GM12878 (cell line): ENCODE measurements at regions not wholly inside any gene's neighbourhood (a gene's known extent, or its start where the extent isn't known, plus 50 kb on each side); places are given as distances from the start of the nearest gene placed in this dataset.
"Not testable (repeated sequence)": the region's sequence is repeated elsewhere in the genome, so short reads cannot be mapped to it uniquely, and the experiment has no call there.

ENCODE experiments used
- ATAC-seq: fragments of 200-7000 bp; cut with Tn5 transposase; 3 replicates; pipeline ENCODE4 v1.9.1; 2020; ENCODE audit warnings: mild to moderate bottlenecking, moderate library complexity
- BruUV-seq: library from RNA; stranded (reverse); fragments of 400-500 nt; replicated peaks from 2 replicates; lab custom pipeline; 2021; lab: Mats Ljungman, UMichigan
- CTCF ChIA-PET: fragments of 300-600 bp; sonication (Branson Sonifier 250); formaldehyde crosslinking; extraction: SDS; loops from one replicate; lab custom pipeline; 2021; ENCODE audit warnings: inconsistent platforms; lab: Yijun Ruan, JAX
- POLR2A ChIA-PET: fragments of 350-600 bp; formaldehyde crosslinking; extraction: SDS; loops from one replicate; lab custom pipeline; 2021; ENCODE audit warnings: inconsistent platforms; lab: Charles Lee
- RAD21 ChIA-PET: fragments of 300-600 bp; sonication (Branson Sonifier 250); formaldehyde crosslinking; loops from one replicate; lab custom pipeline; 2023; ENCODE audit warnings: antibody characterized with exemption; ENCODE audit not compliant: unreplicated experiment; lab: Charles Lee
- SMC1A ChIA-PET: fragments of 300-600 bp; sonication (Branson Sonifier 250); formaldehyde crosslinking; loops from one replicate; lab custom pipeline; 2023; ENCODE audit not compliant: unreplicated experiment, uncharacterized antibody; lab: Charles Lee
- DNase-seq: peaks from one replicate; pipeline ENCODE4 v3.0.0-alpha.2; 2011; ENCODE audit warnings: low read depth, low spot score
- FAIRE-seq: peaks from 3 replicates; lab custom pipeline; 2011; peaks lifted over from hg19 to GRCh38; lab: Jason Lieb, UNC
- H2AFZ ChIP-seq: 2 replicates; pipeline ENCODE4 v1.6.0; 2011; ENCODE audit warnings: low read depth, low read length, control low read depth; ENCODE audit not compliant: control insufficient read depth
- H3K27ac ChIP-seq: 2 replicates; pipeline ENCODE4 v1.5.1; 2011; ENCODE audit warnings: control low read depth; ENCODE audit not compliant: control insufficient read depth, insufficient read depth
- H3K27me3 ChIP-seq, 2 experiments: replicated peaks in 1 of 2; 2 replicates each; pipeline versions ENCODE4 v1.6.0 to v1.6.1; 2011; ENCODE audit warnings: low read length in 1 of 2; ENCODE audit not compliant: control insufficient read depth in 2 of 2, insufficient read depth in 2 of 2
- H3K36me3 ChIP-seq, 2 experiments: 2 replicates each; pipeline ENCODE4 v1.5.1; 2011; ENCODE audit warnings: low read length in 1 of 2; ENCODE audit not compliant: control insufficient read depth in 2 of 2, insufficient read depth in 2 of 2
- H3K4me1 ChIP-seq: 2 replicates; pipeline ENCODE4 v1.6.1; 2011; ENCODE audit warnings: mild to moderate bottlenecking, low read length, moderate library complexity, mixed read lengths; ENCODE audit not compliant: control insufficient read depth, insufficient read depth
- H3K4me2 ChIP-seq: 2 replicates; pipeline ENCODE4 v1.6.0; 2011; ENCODE audit warnings: control low read depth; ENCODE audit not compliant: control insufficient read depth, insufficient read depth
- H3K4me3 ChIP-seq: fragments of 200-600 bp; sonication (generic); 2 replicates; pipeline ENCODE4 v1.5.1; 2016
- H3K79me2 ChIP-seq: 2 replicates; pipeline ENCODE4 v1.6.0; 2011; ENCODE audit warnings: low read length; ENCODE audit not compliant: control insufficient read depth, insufficient read depth
- H3K9ac ChIP-seq: 2 replicates; pipeline ENCODE4 v1.8.0; 2011; ENCODE audit warnings: low read length, control low read depth, mixed read lengths; ENCODE audit not compliant: control insufficient read depth, insufficient read depth
- H3K9me3 ChIP-seq: replicated peaks from 3 replicates; pipeline ENCODE4 v1.5.1; 2011; ENCODE audit warnings: mild to moderate bottlenecking, low read length; ENCODE audit not compliant: control insufficient read depth, insufficient read depth
- H4K20me1 ChIP-seq: 2 replicates; pipeline ENCODE4 v1.6.0; 2011; ENCODE audit not compliant: control insufficient read depth, insufficient read depth
- KLF5 ChIP-seq: fragments of 450-650 bp; IDR thresholded peaks from 2 replicates; pipeline ENCODE4 v1.6.1; 2014; ENCODE audit warnings: mild to moderate bottlenecking; ENCODE audit not compliant: partially characterized antibody
- NFIC ChIP-seq: IDR thresholded peaks from 2 replicates; pipeline ENCODE4 v1.6.1; 2012; ENCODE audit warnings: low read depth, mild to moderate bottlenecking, inconsistent platforms, low read length, moderate library complexity
- NFYB ChIP-seq: IDR thresholded peaks from 2 replicates; pipeline ENCODE4 v1.6.1; 2011; ENCODE audit warnings: low read depth, mild to moderate bottlenecking, low read length, improper control_type of control experiment, moderate library complexity; ENCODE audit not compliant: insufficient read depth
- PAX5 ChIP-seq: IDR thresholded peaks from 2 replicates; pipeline ENCODE4 v1.6.1; 2011; ENCODE audit warnings: low read depth, low read length, borderline replicate concordance
- PAX8 ChIP-seq: fragments of 450-650 bp; IDR thresholded peaks from 2 replicates; pipeline ENCODE4 v1.6.1; 2017; ENCODE audit warnings: mild to moderate bottlenecking, moderate library complexity
- PBX3 ChIP-seq: IDR thresholded peaks from 2 replicates; pipeline ENCODE4 v1.6.1; 2011; ENCODE audit warnings: mild to moderate bottlenecking, low read depth, low read length, moderate library complexity; ENCODE audit not compliant: insufficient replicate concordance
- TCF7 ChIP-seq: IDR thresholded peaks from 2 replicates; pipeline ENCODE4 v1.6.1; 2014; ENCODE audit warnings: antibody characterized with exemption, borderline replicate concordance
- ZBTB40 ChIP-seq: fragments of 450-650 bp; IDR thresholded peaks from 2 replicates; pipeline ENCODE4 v1.6.1; 2016; ENCODE audit warnings: mild to moderate bottlenecking, moderate library complexity, borderline replicate concordance
- ZNF274 ChIP-seq: IDR thresholded peaks from one replicate; pipeline ENCODE4 v1.8.0; 2011; ENCODE audit not compliant: insufficient read length, insufficient read depth
- WGBS: methylation state at CpG from one replicate; pipeline ENCODE4 v1.1.6; 2016; ENCODE audit warnings: low lambda C conversion rate; ENCODE audit not compliant: insufficient replicate concordance, insufficient coverage; ENCODE audit errors: missing lambda C conversion rate; 5-methylcytosine and 5-hydroxymethylcytosine counted together
- in situ Hi-C: fragments of 300-500 bp; cut with MboI; formaldehyde crosslinking; loops from 9 replicates; pipeline ENCODE4 v1.14.3; 2018; ENCODE audit warnings: mixed read lengths
- intact Hi-C: fragments of 100-400 bp; cut with micrococcal nuclease; formaldehyde crosslinking; loops from one replicate; pipeline ENCODE4 v1.14.2; 2022; ENCODE audit not compliant: unreplicated experiment

GRCh38 chr1:80137946-80138602 is 1131.5 kb upstream of the ADGRL4 start:
- intact Hi-C loops, H2AFZ ChIP-seq, H3K27ac ChIP-seq, H3K9me3 ChIP-seq, H3K4me2 ChIP-seq, H3K4me1 ChIP-seq, H3K4me3 ChIP-seq, H3K79me2 ChIP-seq, CTCF ChIA-PET, POLR2A ChIA-PET, BruUV-seq, H3K9ac ChIP-seq, FAIRE-seq, in situ Hi-C loops, ATAC-seq, RAD21 ChIA-PET, SMC1A ChIA-PET, H3K36me3 ChIP-seq, H3K27me3 ChIP-seq, DNase-seq, H4K20me1 ChIP-seq: not testable (repeated sequence)
- 45% methylated on average over 27 of the region's 27 CpGs for WGBS

- no peaks in the 10 kb centered on the region for H3K4me1 ChIP-seq
- CTCF ChIA-PET, result no interaction called here
- no peak overlapping the region for H3K27ac ChIP-seq
- no peaks in the 10 kb centered on the region for H3K36me3 ChIP-seq
- intact Hi-C loops (no loop called here), in situ Hi-C loops (no loop called here)
- H3K79me2 ChIP-seq, result no peaks in the 10 kb centered on the region
- H3K4me3 ChIP-seq, result no peak overlapping the region
- no peak overlapping the region for H3K4me2 ChIP-seq
- no peak for DNase-seq
- H4K20me1 ChIP-seq, result no peaks in the 10 kb centered on the region
- RAD21 ChIA-PET, result no interaction called here
- H3K27me3 ChIP-seq, result no peaks in the 10 kb centered on the region
- no peak overlapping the region for H3K9ac ChIP-seq
- POLR2A ChIA-PET, result no interaction called here
- FAIRE-seq, result no peak
- H2AFZ ChIP-seq, result no peak overlapping the region
- no peaks in the 10 kb centered on the region for H3K9me3 ChIP-seq
- 0% methylated on average over 3 of the region's 3 CpGs for WGBS
- no TSS peak for BruUV-seq
- no peak for ATAC-seq
- SMC1A ChIA-PET, result no interaction called here
- no peak for TF ChIP-seq PAX5
- no peak for TF ChIP-seq PBX3
- TF ChIP-seq KLF5, result no peak
- TF ChIP-seq ZNF274, result no peak
- no peak for TF ChIP-seq ZBTB40
- TF ChIP-seq TCF7, result no peak
- TF ChIP-seq PAX8, result no peak
- TF ChIP-seq NFYB, result no peak
- no peak for TF ChIP-seq NFIC
Observed at GRCh38 chr1:80113168-80114038, 1106.9 kb upstream of the ADGRL4 start.
